Erythroblast (primary cell): ENCODE measurements at regions not wholly inside any gene's neighbourhood (a gene's known extent, or its start where the extent isn't known, plus 50 kb on each side); places are given as distances from the start of the nearest gene placed in this dataset.

ENCODE experiments used
- GATA1 ChIP-seq: IDR thresholded peaks from 2 replicates; pipeline ENCODE4 v1.6.1; 2011; ENCODE audit warnings: low read depth, mild to moderate bottlenecking, control low read depth, low read length, moderate library complexity
- POLR2A ChIP-seq: IDR thresholded peaks from 2 replicates; pipeline ENCODE4 v1.6.1; 2011; ENCODE audit warnings: mild to moderate bottlenecking, low read length

- TF ChIP-seq GATA1 (no peak), POLR2A (no peak)
These were observed 271.8 kb downstream of the ALG10 start for GRCh38 chr12:34294137-34294536.
